ENCODE measurements at regions not wholly inside any gene's neighbourhood (a gene's known extent, or its start where the extent isn't known, plus 50 kb on each side); places are given as distances from the start of the nearest gene placed in this dataset.

DNA sequence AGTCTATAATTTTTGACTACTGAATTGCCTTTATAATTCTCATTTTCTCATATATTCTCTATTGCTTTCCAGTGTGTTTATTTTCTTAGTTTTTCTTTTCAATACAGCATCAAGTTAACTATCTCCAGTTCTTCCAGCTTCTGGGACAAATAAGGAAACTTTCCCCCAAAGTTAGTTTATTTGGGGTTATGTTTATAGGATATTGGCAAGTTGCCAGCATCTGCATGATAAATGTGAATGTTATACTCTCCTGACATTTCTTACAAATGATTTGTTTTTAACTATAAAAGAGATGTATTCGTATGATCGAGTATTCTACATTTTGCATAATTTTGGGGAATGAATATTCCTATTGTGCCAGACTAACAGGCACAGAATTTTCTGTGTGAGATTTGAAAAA is 140.6 kb upstream of the KCNJ3 start:
- ATAC-seq (ENCODE audit: low read depth) (no peak), DNase-seq (no peak)
- Histone ChIP-seq H3K27ac (ENCODE audit: low read length in 2 of 2) (no peak overlapping the region), H4K20me1 (ENCODE audit: control insufficient read depth, insufficient read depth, low read length, poor library complexity, severe bottlenecking) (no peaks in the 10 kb centered on the region), H3K4me3 (ENCODE audit: control extremely low read depth in 1 of 5, extremely low read depth in 1 of 5, insufficient read depth in 1 of 5, low read depth in 2 of 5, low read length in 4 of 5) (no peak overlapping the region), H3K4me2 (replicated peaks; ENCODE audit: low read depth, low read length, poor library complexity, severe bottlenecking) (no peak overlapping the region), H3K9ac (ENCODE audit: low read length) (no peak overlapping the region), H3K36me3 (replicated peaks in 1 of 2; ENCODE audit: control extremely low read depth in 1 of 2, control insufficient read depth in 1 of 2, extremely low read depth in 1 of 2, insufficient read depth in 2 of 2, low read length in 1 of 2) (no peaks in the 10 kb centered on the region), H3K9me3 (ENCODE audit: control extremely low read depth in 1 of 3, control insufficient read depth in 2 of 3, insufficient read depth in 1 of 3, low read length in 2 of 3) (peaks cover 0 to 3% (median 0%) of the 10 kb centered on the region in 3 donors), H2AFZ (ENCODE audit: insufficient read depth, low read depth, low read length, poor library complexity, severe bottlenecking) (no peak overlapping the region), H3K4me1 (ENCODE audit: control insufficient read depth in 2 of 2, insufficient read depth in 2 of 2, low read length in 2 of 2) (no peaks in the 10 kb centered on the region), H3K79me2 (ENCODE audit: control insufficient read depth, insufficient read depth, low read length) (no peaks in the 10 kb centered on the region), H3K27me3 (replicated peaks in 1 of 4; ENCODE audit: control extremely low read depth in 1 of 4, control insufficient read depth in 3 of 4, insufficient read depth in 4 of 4, low read length in 3 of 4) (no peaks in the 10 kb centered on the region)
- Mint-ChIP-seq H3K27me3 (no peaks in the 10 kb centered on the region), H3K9me3 (ENCODE audit: insufficient read depth) (no peaks in the 10 kb centered on the region), H3K4me3 (no peak overlapping the region), H3K27ac (no peak overlapping the region), H3K4me1 (no peaks in the 10 kb centered on the region)
- TF ChIP-seq, protein P1, sequence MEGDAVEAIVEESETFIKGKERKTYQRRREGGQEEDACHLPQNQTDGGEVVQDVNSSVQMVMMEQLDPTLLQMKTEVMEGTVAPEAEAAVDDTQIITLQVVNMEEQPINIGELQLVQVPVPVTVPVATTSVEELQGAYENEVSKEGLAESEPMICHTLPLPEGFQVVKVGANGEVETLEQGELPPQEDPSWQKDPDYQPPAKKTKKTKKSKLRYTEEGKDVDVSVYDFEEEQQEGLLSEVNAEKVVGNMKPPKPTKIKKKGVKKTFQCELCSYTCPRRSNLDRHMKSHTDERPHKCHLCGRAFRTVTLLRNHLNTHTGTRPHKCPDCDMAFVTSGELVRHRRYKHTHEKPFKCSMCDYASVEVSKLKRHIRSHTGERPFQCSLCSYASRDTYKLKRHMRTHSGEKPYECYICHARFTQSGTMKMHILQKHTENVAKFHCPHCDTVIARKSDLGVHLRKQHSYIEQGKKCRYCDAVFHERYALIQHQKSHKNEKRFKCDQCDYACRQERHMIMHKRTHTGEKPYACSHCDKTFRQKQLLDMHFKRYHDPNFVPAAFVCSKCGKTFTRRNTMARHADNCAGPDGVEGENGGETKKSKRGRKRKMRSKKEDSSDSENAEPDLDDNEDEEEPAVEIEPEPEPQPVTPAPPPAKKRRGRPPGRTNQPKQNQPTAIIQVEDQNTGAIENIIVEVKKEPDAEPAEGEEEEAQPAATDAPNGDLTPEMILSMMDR (IDR thresholded peaks at IDR 0.05) = no peak
- no peak for TF ChIP-seq EZH2 (IDR thresholded peaks at IDR 0.05; ENCODE audit: borderline replicate concordance, insufficient read depth, low read depth, low read length, poor library complexity, severe bottlenecking)
- WGBS (ENCODE audit: insufficient coverage) = no CpG with 5 or more reads among the region's 2 CpGs
- intact Hi-C loops (cut with micrococcal nuclease) = no loop called here
- CTCF ChIA-PET = no interaction called here
- POLR2A ChIA-PET = no interaction called here

DNA sequence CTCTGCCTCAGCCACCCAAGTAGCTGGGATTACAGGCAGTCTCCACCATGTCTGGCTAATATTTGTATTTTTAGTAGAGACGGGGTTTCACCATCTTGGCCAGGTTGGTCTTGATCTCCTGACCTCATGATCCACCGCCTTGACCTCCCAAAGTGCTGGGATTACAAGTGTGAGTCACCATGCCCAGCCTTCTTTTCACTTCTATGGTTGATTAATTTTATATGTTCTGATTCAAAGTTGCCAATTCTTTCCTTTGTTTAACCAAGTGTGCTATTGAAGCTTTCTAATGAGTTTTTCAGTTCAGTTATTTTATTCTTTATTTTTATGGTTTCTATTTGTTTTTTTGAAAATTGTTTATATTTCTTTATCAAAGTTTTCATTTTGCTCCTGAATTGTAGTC is 133.1 kb upstream of the KCNJ3 start:
- ATAC-seq (ENCODE audit: low read depth) = no peak
- H3K27ac ChIP-seq (ENCODE audit: low read length in 2 of 2) = no peak overlapping the region
- no CpG with 5 or more reads among the region's 2 CpGs for WGBS (ENCODE audit: insufficient coverage)
- H3K9me3 Mint-ChIP-seq (ENCODE audit: insufficient read depth) = peaks cover 6% of the 10 kb centered on the region
- H3K4me3 ChIP-seq (ENCODE audit: control extremely low read depth in 1 of 5, extremely low read depth in 1 of 5, insufficient read depth in 1 of 5, low read depth in 2 of 5, low read length in 4 of 5) = no peak overlapping the region
- no peaks in the 10 kb centered on the region for H3K4me1 Mint-ChIP-seq
- H3K27me3 Mint-ChIP-seq = no peaks in the 10 kb centered on the region
- H3K9ac ChIP-seq (ENCODE audit: low read length) = no peak overlapping the region
- H3K27me3 ChIP-seq (replicated peaks in 1 of 4; ENCODE audit: control extremely low read depth in 1 of 4, control insufficient read depth in 3 of 4, insufficient read depth in 4 of 4, low read length in 3 of 4) = no peaks in the 10 kb centered on the region
- H3K79me2 ChIP-seq (ENCODE audit: control insufficient read depth, insufficient read depth, low read length) = no peaks in the 10 kb centered on the region
- DNase-seq = no peak
- H3K4me2 ChIP-seq (replicated peaks; ENCODE audit: low read depth, low read length, poor library complexity, severe bottlenecking) = no peak overlapping the region
- no peaks in the 10 kb centered on the region for H3K4me1 ChIP-seq (ENCODE audit: control insufficient read depth in 2 of 2, insufficient read depth in 2 of 2, low read length in 2 of 2)
- H2AFZ ChIP-seq (ENCODE audit: insufficient read depth, low read depth, low read length, poor library complexity, severe bottlenecking) = no peak overlapping the region
- TF ChIP-seq, protein P1 (IDR thresholded peaks at IDR 0.05) = no peak
- TF ChIP-seq EZH2 (IDR thresholded peaks at IDR 0.05; ENCODE audit: borderline replicate concordance, insufficient read depth, low read depth, low read length, poor library complexity, severe bottlenecking) = no peak
- H3K9me3 ChIP-seq (ENCODE audit: control extremely low read depth in 1 of 3, control insufficient read depth in 2 of 3, insufficient read depth in 1 of 3, low read length in 2 of 3) = peaks cover 0 to 4% (median 2%) of the 10 kb centered on the region in 3 donors
- ChIA-PET POLR2A (no interaction called here), CTCF (no interaction called here)
- no peaks in the 10 kb centered on the region for H4K20me1 ChIP-seq (ENCODE audit: control insufficient read depth, insufficient read depth, low read length, poor library complexity, severe bottlenecking)
- no peak overlapping the region for H3K4me3 Mint-ChIP-seq
- H3K27ac Mint-ChIP-seq = no peak overlapping the region
- intact Hi-C loops (cut with micrococcal nuclease) = no loop called here
- H3K36me3 ChIP-seq (replicated peaks in 1 of 2; ENCODE audit: control extremely low read depth in 1 of 2, control insufficient read depth in 1 of 2, extremely low read depth in 1 of 2, insufficient read depth in 2 of 2, low read length in 1 of 2) = no peaks in the 10 kb centered on the region
